Left lung (tissue), 4 donors: ENCODE measurements at regions not wholly inside any gene's neighbourhood (a gene's known extent, or its start where the extent isn't known, plus 50 kb on each side); places are given as distances from the start of the nearest gene placed in this dataset.
A peak's percentile ranks its signal among the peaks of the same experiment; 100 is the strongest.

Experiments used
- ATAC-seq: fragments of 200-7000 bp; cut with Tn5 transposase; one replicate; pipeline ENCODE4 v1.9.1; 2020; ENCODE audit warnings: moderate library complexity
- DNase-seq, 4 donors: peaks; one replicate each; pipeline ENCODE4 v3.0.0-alpha.2; 2013 to 2020
- H3K27ac ChIP-seq, 2 donors: fragments of 200-600 bp; sonication (generic) in 1 of 2; one replicate each; pipeline versions ENCODE4 v1.5.0 to v1.8.0; 2020 to 2021
- H3K27me3 ChIP-seq, 2 donors: fragments of 200-600 bp; sonication (generic) in 1 of 2; one replicate each; pipeline versions ENCODE4 v1.5.0 to v1.8.0; 2020 to 2021
- H3K36me3 ChIP-seq, 2 donors: fragments of 200-600 bp; sonication (generic) in 1 of 2; one replicate each; pipeline versions ENCODE4 v1.5.0 to v1.8.0; 2020 to 2021
- H3K4me1 ChIP-seq, 2 donors: fragments of 200-600 bp; one replicate each; pipeline ENCODE4 v1.8.0; 2021
- H3K4me3 ChIP-seq, 2 donors: fragments of 200-600 bp; sonication (generic) in 1 of 2; one replicate each; pipeline versions ENCODE4 v1.5.0 to v1.8.0; 2020 to 2021; ENCODE audit warnings: mild to moderate bottlenecking in 1 of 2
- H3K9me3 ChIP-seq, 2 donors: fragments of 200-600 bp; sonication (generic) in 1 of 2; one replicate each; pipeline versions ENCODE4 v1.5.0 to v1.8.0; 2020 to 2021
- intact Hi-C, 2 donors: fragments of 100-400 bp; cut with DNase I; formaldehyde crosslinking; loops; one replicate each; pipeline versions ENCODE4 v1.11.2 to v1.14.2; 2022
- TF ChIP-seq, protein P1 (sequence below), 2 donors: fragments of 200-600 bp; sonication (generic) in 1 of 2; IDR thresholded peaks; one replicate each; pipeline versions ENCODE4 v1.5.0 to v1.8.0; 2021; ENCODE audit warnings: antibody characterized with exemption in 2 of 2
- donor health status: DM: no; HTN: yes; CAD: no.
- donor health status: DM: no; HTN: no; CAD: no.

DNA sequence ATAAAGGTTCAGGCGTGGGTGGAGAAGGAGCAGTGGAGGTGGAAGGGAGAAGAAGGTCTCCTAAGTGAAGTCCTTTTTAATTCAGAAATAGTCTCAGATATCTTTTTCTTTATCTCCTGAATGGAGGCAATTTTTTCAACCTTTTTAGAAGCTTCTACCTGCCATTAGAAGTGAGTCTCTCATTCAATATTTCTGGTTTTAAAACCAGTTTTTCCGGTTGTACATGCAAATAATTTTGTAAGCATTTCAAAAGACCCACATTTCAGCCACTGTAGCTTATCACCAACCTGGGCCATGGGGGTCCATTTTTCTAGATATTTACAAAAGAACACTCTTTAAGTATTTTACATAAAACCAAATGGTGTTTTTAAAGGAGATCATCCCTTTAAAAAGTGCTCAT, 1280.2 kb downstream of the NCAM2 start:
- no peaks in the 10 kb centered on the region for H3K36me3 ChIP-seq
- ATAC-seq = no peak
- peaks cover 0 to 11% of the 10 kb centered on the region in 2 donors for H3K9me3 ChIP-seq
- H3K27me3 ChIP-seq = no peaks in the 10 kb centered on the region
- intact Hi-C loops = no loop called here
- DNase-seq = peak in 1 of 4 donors; percentile 11
- TF ChIP-seq, protein P1, sequence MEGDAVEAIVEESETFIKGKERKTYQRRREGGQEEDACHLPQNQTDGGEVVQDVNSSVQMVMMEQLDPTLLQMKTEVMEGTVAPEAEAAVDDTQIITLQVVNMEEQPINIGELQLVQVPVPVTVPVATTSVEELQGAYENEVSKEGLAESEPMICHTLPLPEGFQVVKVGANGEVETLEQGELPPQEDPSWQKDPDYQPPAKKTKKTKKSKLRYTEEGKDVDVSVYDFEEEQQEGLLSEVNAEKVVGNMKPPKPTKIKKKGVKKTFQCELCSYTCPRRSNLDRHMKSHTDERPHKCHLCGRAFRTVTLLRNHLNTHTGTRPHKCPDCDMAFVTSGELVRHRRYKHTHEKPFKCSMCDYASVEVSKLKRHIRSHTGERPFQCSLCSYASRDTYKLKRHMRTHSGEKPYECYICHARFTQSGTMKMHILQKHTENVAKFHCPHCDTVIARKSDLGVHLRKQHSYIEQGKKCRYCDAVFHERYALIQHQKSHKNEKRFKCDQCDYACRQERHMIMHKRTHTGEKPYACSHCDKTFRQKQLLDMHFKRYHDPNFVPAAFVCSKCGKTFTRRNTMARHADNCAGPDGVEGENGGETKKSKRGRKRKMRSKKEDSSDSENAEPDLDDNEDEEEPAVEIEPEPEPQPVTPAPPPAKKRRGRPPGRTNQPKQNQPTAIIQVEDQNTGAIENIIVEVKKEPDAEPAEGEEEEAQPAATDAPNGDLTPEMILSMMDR (IDR thresholded peaks at IDR 0.05) = no peak
- H3K27ac ChIP-seq = no peak overlapping the region
- H3K4me1 ChIP-seq = no peaks in the 10 kb centered on the region
- no peak overlapping the region for H3K4me3 ChIP-seq

DNA sequence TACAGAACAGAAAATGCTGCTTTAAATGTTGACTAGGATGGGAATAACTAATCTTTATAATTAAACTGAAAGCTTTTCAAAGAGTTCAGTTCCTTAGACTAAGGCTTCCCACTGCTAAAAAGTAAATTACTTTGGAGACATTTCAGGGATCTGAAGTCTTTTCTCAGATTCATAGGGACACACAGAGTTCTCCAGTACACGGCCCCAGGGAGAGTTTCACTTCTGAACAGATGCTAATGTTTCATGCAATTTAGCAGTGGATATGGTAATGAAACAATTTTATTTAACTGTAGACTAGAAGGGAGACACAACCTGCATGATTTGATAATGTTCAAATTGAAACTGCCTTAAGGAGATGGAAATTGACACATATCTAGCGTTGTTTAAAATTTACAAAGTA, 1282.6 kb downstream of the NCAM2 start:
- DNase-seq (no peak), ATAC-seq (no peak)
- H3K4me3 ChIP-seq = no peak overlapping the region
- peaks cover 0 to 6% of the 10 kb centered on the region in 2 donors for H3K9me3 ChIP-seq
- no peaks in the 10 kb centered on the region for H3K4me1 ChIP-seq
- no peaks in the 10 kb centered on the region for H3K36me3 ChIP-seq
- H3K27me3 ChIP-seq = no peaks in the 10 kb centered on the region
- TF ChIP-seq, protein P1 (IDR thresholded peaks at IDR 0.05) = no peak
- intact Hi-C loops = no loop called here
- no peak overlapping the region for H3K27ac ChIP-seq

DNA sequence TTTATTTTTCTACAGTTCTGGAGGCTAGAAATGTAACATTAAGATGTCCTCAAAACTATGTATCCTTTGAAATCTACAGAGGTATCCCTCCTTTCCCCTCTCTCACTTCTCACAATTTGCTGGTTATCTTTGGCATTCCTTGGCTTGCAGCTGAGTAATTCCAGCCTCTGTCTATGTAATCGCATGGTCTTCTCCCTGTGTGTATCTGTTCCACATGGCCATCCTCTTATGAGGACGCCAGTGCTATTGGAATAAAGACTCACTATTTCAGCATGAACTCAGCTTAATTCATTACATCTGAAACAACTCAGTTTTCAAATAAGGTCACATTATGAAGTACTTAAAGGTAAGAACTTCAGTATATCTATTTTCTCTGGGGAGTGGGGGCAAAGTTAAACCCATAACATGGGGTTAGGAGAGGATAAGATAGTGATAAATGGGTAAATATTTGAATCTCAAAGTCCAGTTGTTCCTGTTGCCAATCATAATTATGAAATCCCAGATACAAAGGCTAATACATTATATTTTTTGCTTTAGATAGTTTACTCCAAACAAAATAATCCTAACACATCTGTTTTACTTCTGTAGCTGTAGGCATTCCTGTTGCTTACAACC, 1290.8 kb downstream of the NCAM2 start:
- intact Hi-C loops = no loop called here
- Histone ChIP-seq H3K27me3 (no peaks in the 10 kb centered on the region), H3K27ac (no peak overlapping the region), H3K36me3 (no peaks in the 10 kb centered on the region), H3K4me1 (no peaks in the 10 kb centered on the region), H3K4me3 (no peak overlapping the region), H3K9me3 (peaks cover 0 to 15% of the 10 kb centered on the region in 2 donors)
- TF ChIP-seq, protein P1 (IDR thresholded peaks at IDR 0.05) = no peak
- ATAC-seq (no peak), DNase-seq (no peak)

DNA sequence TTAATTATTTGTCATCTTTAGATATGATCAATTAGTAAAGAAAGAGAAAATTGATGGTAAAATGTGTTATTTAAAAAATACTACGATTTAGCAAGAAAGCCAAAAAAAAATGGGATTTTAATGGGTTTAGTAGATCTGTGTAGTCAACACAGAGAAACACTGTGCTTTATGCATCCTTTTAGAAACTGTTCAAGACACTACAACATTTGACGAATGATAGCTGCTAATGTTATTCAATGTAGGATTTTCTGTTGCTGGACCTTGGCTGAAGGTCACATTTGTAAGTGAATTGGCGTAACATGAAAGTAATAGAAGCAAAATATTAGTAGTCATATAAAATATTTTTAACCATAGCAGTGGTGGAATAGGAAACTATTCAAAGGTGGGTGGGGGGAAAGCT, 1293.9 kb downstream of the NCAM2 start:
- Histone ChIP-seq H3K27ac (no peak overlapping the region), H3K4me3 (no peak overlapping the region), H3K4me1 (no peaks in the 10 kb centered on the region), H3K36me3 (no peaks in the 10 kb centered on the region), H3K9me3 (peaks cover 0 to 11% of the 10 kb centered on the region in 2 donors), H3K27me3 (no peaks in the 10 kb centered on the region)
- TF ChIP-seq, protein P1 (IDR thresholded peaks at IDR 0.05) = no peak
- intact Hi-C loops = no loop called here
- no peak for ATAC-seq
- no peak for DNase-seq

DNA sequence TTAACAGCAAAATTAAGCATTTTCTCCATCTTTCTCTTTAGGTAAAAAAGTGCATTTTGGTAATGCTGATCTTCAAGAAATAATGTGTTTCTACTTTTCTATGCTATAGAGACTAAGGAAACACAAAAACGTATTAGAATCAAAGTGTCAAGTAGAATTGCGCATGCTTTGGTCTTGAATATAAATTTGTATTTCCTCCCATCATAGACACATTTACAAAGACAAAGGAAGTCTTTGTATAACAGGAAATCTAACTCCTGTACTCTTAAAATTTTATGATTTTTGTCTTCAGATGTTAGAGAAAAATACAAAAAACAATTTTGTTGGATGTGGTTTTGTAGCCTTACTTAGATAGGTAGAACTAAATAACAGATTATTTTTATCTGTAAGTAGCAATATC, 1299.4 kb downstream of the NCAM2 start:
- Histone ChIP-seq H3K27me3 (no peaks in the 10 kb centered on the region), H3K27ac (no peak overlapping the region), H3K4me3 (no peak overlapping the region), H3K9me3 (peaks cover 0 to 12% of the 10 kb centered on the region in 2 donors), H3K36me3 (no peaks in the 10 kb centered on the region), H3K4me1 (no peaks in the 10 kb centered on the region)
- no peak for ATAC-seq
- TF ChIP-seq, protein P1 (IDR thresholded peaks at IDR 0.05) = no peak
- intact Hi-C loops = no loop called here
- no peak for DNase-seq
